Prostate gland (tissue), 2 donors: ENCODE measurements at regions not wholly inside any gene's neighbourhood (a gene's known extent, or its start where the extent isn't known, plus 50 kb on each side); places are given as distances from the start of the nearest gene placed in this dataset.

Source experiments
- DNase-seq: peaks from one replicate; pipeline ENCODE4 v3.0.0-alpha.2; 2019; ENCODE audit warnings: low spot score
- H3K27ac ChIP-seq, 2 donors: fragments of 200-600 bp; sonication (generic); 2 replicates each; pipeline ENCODE4 v1.5.1; 2017 to 2019
- H3K27me3 ChIP-seq: fragments of 200-600 bp; sonication (generic); replicated peaks from 2 replicates; pipeline ENCODE4 v1.5.1; 2019; ENCODE audit not compliant: insufficient read depth
- H3K36me3 ChIP-seq, 2 donors: fragments of 200-600 bp; sonication (generic); 1 replicate in 1 of 2; 2 replicates in 1 of 2; pipeline versions ENCODE4 v1.5.1 to v1.8.1; 2017 to 2019
- H3K4me1 ChIP-seq: fragments of 200-600 bp; sonication (generic); replicated peaks from 2 replicates; pipeline ENCODE4 v1.5.1; 2019
- H3K4me3 ChIP-seq, 2 donors: fragments of 200-600 bp; sonication (generic); 2 replicates each; pipeline ENCODE4 v1.5.1; 2017 to 2019
- H3K9me3 ChIP-seq: fragments of 200-600 bp; sonication (generic); 2 replicates; pipeline ENCODE4 v1.5.1; 2017
- CTCF ChIP-seq, 4 experiments: fragments of 200-600 bp in 2 of 4; fragments of 450-650 bp in 2 of 4; sonication (generic) in 2 of 4; IDR thresholded peaks; 1 replicate in 3 of 4; 2 replicates in 1 of 4; pipeline ENCODE4 v1.5.1; 2016 to 2019; ENCODE audit warnings: antibody characterized with exemption in 4 of 4, mild to moderate bottlenecking in 2 of 4, moderate library complexity in 2 of 4
- POLR2A ChIP-seq: fragments of 450-650 bp; IDR thresholded peaks from one replicate; pipeline ENCODE4 v1.6.1; 2016; ENCODE audit warnings: antibody characterized with exemption, mild to moderate bottlenecking
- POLR2AphosphoS5 ChIP-seq: sonication (generic); formaldehyde crosslinking; IDR thresholded peaks from one replicate; pipeline ENCODE4 v1.6.1; 2017; ENCODE audit warnings: antibody characterized with exemption
- WGBS: methylation state at CpG from one replicate; pipeline ENCODE4 v1.1.5; 2018; 5-methylcytosine and 5-hydroxymethylcytosine counted together
- intact Hi-C: fragments of 100-400 bp; cut with DNase I; formaldehyde crosslinking; loops from one replicate; pipeline ENCODE4 v1.14.2; 2022

GRCh38 chr16:20247076-20247475 lies 80.2 kb downstream of the GP2 start:
- Histone ChIP-seq H3K4me1 (no peaks in the 10 kb centered on the region), H3K27ac (no peak overlapping the region), H3K4me3 (no peak overlapping the region), H3K36me3 (no peaks in the 10 kb centered on the region), H3K9me3 (no peaks in the 10 kb centered on the region), H3K27me3 (peaks cover 3% of the 10 kb centered on the region)
- intact Hi-C loops: no loop called here
- no peak for TF ChIP-seq POLR2A
- TF ChIP-seq POLR2AphosphoS5: no peak
- TF ChIP-seq CTCF (IDR thresholded peaks at IDR 0.05): no peak
- 72% methylated on average over 3 of the region's 3 CpGs for WGBS
- DNase-seq: no peak

- H3K27me3 ChIP-seq: peaks cover 3% of the 10 kb centered on the region
- H3K27ac ChIP-seq: no peak overlapping the region
- no peaks in the 10 kb centered on the region for H3K36me3 ChIP-seq
- H3K9me3 ChIP-seq: no peaks in the 10 kb centered on the region
- 43% methylated on average over 3 of the region's 3 CpGs for WGBS
- DNase-seq: no peak
- intact Hi-C loops: no loop called here
- H3K4me1 ChIP-seq: no peaks in the 10 kb centered on the region
- H3K4me3 ChIP-seq: no peak overlapping the region
- TF ChIP-seq POLR2AphosphoS5 (no peak), POLR2A (no peak), CTCF (IDR thresholded peaks at IDR 0.05) (no peak)
Observed at GRCh38 chr16:20243731-20244281, 83.5 kb downstream of the GP2 start.

- Histone ChIP-seq H3K27ac (no peak overlapping the region), H3K4me1 (no peaks in the 10 kb centered on the region), H3K9me3 (no peaks in the 10 kb centered on the region), H3K36me3 (no peaks in the 10 kb centered on the region), H3K4me3 (no peak overlapping the region), H3K27me3 (peaks cover 3% of the 10 kb centered on the region)
- TF ChIP-seq CTCF (IDR thresholded peaks at IDR 0.05) (no peak), POLR2AphosphoS5 (no peak), POLR2A (no peak)
- intact Hi-C loops: no loop called here
- 81% methylated on average over 3 of the region's 3 CpGs for WGBS
- DNase-seq: no peak
Observed at GRCh38 chr16:20242568-20243255, 84.6 kb downstream of the GP2 start.

- 46% methylated on average over 2 of the region's 2 CpGs for WGBS
- Histone ChIP-seq H3K27ac (no peak overlapping the region), H3K36me3 (no peaks in the 10 kb centered on the region), H3K9me3 (no peaks in the 10 kb centered on the region), H3K4me3 (no peak overlapping the region), H3K27me3 (peaks cover 3% of the 10 kb centered on the region), H3K4me1 (no peaks in the 10 kb centered on the region)
- intact Hi-C loops: no loop called here
- no peak for TF ChIP-seq POLR2A
- no peak for TF ChIP-seq CTCF (IDR thresholded peaks at IDR 0.05)
- TF ChIP-seq POLR2AphosphoS5: no peak
- DNase-seq: no peak
Observed at GRCh38 chr16:20241321-20241720, 86.0 kb downstream of the GP2 start.
